ENCODE measurements at regions not wholly inside any gene's neighbourhood (a gene's known extent, or its start where the extent isn't known, plus 50 kb on each side); places are given as distances from the start of the nearest gene placed in this dataset.

DNA sequence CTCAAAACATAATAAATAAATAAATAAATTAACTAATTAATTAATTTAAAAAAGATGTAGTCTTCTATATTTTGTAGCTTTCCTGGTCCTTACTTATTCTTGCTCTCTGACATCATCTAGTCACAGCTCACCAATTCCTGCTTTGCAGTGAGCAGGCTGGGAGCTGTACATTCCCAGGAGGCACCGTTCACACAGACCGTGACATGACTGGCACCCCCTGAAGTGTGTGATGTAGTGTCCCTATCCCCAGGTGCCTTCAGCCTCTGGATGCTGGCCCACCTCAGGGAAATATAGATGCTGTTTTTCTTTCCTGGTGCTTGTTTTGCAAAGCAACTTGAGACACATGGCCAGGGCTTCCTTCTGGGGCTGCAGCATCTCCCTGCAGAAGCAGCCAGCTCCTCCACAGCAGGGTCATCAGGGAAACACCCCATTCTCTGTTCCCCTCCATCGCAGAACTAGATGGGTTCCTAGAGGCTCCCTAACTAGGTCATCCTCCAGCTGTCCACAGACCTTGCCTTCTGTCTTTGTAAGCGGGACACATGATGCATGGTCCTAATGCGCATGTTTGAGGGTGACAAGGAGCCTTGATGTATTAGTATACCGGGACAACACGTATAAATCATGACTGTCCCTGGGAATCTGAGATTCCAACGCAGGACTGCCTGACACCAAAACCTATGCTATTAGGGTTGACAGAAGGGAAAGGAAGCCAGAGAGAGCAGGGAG, 76.4 kb downstream of the RHOB start:
- Histone ChIP-seq H3K4me1 (ENCODE audit: control insufficient read depth, insufficient read depth, low read length) (no peaks in the 10 kb centered on the region), H3K36me3 (ENCODE audit: control insufficient read depth in 2 of 2, insufficient read depth in 1 of 2, low read length in 2 of 2) (no peaks in the 10 kb centered on the region), H3K9me3 (ENCODE audit: control insufficient read depth, insufficient read depth, low read depth, low read length) (no peaks in the 10 kb centered on the region), H3K4me3 (ENCODE audit: low read depth, low read length) (no peak overlapping the region), H3K27ac (ENCODE audit: extremely low read depth, low read depth, low read length) (no peak overlapping the region)
- CTCF ChIA-PET, result no interaction called here
- POLR2A ChIA-PET, result interaction anchor here (4.3 kb wide), 1 partner anchor 76 kb away, joined by 26 read pairs; the partner anchor contains the start of gene RHOB
- no peak for TF ChIP-seq KLF8 (tag by site-specific recombination; IDR thresholded peaks at IDR 0.05)
- TF ChIP-seq PRDM1 (tag by site-specific recombination; IDR thresholded peaks at IDR 0.05), result no peak
- TF ChIP-seq KLF1 (tag by site-specific recombination; IDR thresholded peaks at IDR 0.05), result no peak
- no peak for TF ChIP-seq ZNF138 (tag by site-specific recombination; IDR thresholded peaks at IDR 0.05; ENCODE audit: borderline replicate concordance)
- no peak for TF ChIP-seq GLI4 (tag by site-specific recombination; IDR thresholded peaks at IDR 0.05)
- TF ChIP-seq, protein P1, sequence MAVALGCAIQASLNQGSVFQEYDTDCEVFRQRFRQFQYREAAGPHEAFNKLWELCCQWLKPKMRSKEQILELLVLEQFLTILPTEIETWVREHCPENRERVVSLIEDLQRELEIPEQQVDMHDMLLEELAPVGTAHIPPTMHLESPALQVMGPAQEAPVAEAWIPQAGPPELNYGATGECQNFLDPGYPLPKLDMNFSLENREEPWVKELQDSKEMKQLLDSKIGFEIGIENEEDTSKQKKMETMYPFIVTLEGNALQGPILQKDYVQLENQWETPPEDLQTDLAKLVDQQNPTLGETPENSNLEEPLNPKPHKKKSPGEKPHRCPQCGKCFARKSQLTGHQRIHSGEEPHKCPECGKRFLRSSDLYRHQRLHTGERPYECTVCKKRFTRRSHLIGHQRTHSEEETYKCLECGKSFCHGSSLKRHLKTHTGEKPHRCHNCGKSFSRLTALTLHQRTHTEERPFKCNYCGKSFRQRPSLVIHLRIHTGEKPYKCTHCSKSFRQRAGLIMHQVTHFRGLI (tag by site-specific recombination; IDR thresholded peaks at IDR 0.05), result no peak
- no peak for TF ChIP-seq ZNF280C (tag by site-specific recombination; IDR thresholded peaks at IDR 0.05)
- no peak for TF ChIP-seq EGR2 (tag by site-specific recombination; IDR thresholded peaks at IDR 0.05; ENCODE audit: low read depth)
- TF ChIP-seq ZNF654 (tag by site-specific recombination; IDR thresholded peaks at IDR 0.05; ENCODE audit: low read depth), result no peak
- TF ChIP-seq OVOL3 (tag by site-specific recombination; IDR thresholded peaks at IDR 0.05), result no peak
- no peak for TF ChIP-seq ZBTB6 (tag by site-specific recombination; IDR thresholded peaks at IDR 0.05)
- no peak for TF ChIP-seq KLF7 (tag by site-specific recombination; IDR thresholded peaks at IDR 0.05; ENCODE audit: borderline replicate concordance)
- TF ChIP-seq ZNF610 (tag by site-specific recombination; IDR thresholded peaks at IDR 0.05; ENCODE audit: borderline replicate concordance), result no peak
- TF ChIP-seq ZNF843 (tag by site-specific recombination; IDR thresholded peaks at IDR 0.05), result no peak
- TF ChIP-seq, protein P2, sequence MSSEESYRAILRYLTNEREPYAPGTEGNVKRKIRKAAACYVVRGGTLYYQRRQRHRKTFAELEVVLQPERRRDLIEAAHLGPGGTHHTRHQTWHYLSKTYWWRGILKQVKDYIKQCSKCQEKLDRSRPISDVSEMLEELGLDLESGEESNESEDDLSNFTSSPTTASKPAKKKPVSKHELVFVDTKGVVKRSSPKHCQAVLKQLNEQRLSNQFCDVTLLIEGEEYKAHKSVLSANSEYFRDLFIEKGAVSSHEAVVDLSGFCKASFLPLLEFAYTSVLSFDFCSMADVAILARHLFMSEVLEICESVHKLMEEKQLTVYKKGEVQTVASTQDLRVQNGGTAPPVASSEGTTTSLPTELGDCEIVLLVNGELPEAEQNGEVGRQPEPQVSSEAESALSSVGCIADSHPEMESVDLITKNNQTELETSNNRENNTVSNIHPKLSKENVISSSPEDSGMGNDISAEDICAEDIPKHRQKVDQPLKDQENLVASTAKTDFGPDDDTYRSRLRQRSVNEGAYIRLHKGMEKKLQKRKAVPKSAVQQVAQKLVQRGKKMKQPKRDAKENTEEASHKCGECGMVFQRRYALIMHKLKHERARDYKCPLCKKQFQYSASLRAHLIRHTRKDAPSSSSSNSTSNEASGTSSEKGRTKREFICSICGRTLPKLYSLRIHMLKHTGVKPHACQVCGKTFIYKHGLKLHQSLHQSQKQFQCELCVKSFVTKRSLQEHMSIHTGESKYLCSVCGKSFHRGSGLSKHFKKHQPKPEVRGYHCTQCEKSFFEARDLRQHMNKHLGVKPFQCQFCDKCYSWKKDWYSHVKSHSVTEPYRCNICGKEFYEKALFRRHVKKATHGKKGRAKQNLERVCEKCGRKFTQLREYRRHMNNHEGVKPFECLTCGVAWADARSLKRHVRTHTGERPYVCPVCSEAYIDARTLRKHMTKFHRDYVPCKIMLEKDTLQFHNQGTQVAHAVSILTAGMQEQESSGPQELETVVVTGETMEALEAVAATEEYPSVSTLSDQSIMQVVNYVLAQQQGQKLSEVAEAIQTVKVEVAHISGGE (tag by site-specific recombination; conservative IDR thresholded peaks at IDR 0.05; ENCODE audit: low read depth), result no peak
- no peak for TF ChIP-seq ZNF623 (tag by site-specific recombination; IDR thresholded peaks at IDR 0.05)
- no peak for TF ChIP-seq ZNF350 (tag by site-specific recombination; IDR thresholded peaks at IDR 0.05)
- TF ChIP-seq ZNF2 (tag by site-specific recombination; IDR thresholded peaks at IDR 0.05), result no peak

Measured in HEK293 (cell line).